Lower leg skin (tissue), 3 donors: ENCODE measurements at regions not wholly inside any gene's neighbourhood (a gene's known extent, or its start where the extent isn't known, plus 50 kb on each side); places are given as distances from the start of the nearest gene placed in this dataset.

Source experiments
- POLR2A ChIP-seq, 2 donors: fragments of 450-650 bp; IDR thresholded peaks; one replicate each; pipeline ENCODE4 v1.6.1; 2016 to 2017; ENCODE audit warnings: antibody characterized with exemption in 2 of 2, mild to moderate bottlenecking in 1 of 2, moderate library complexity in 1 of 2
- TF ChIP-seq, protein P1 (sequence below), 3 donors: fragments of 450-650 bp; IDR thresholded peaks; one replicate each; pipeline ENCODE4 v1.5.1; 2016; ENCODE audit warnings: antibody characterized with exemption in 3 of 3, mild to moderate bottlenecking in 3 of 3, moderate library complexity in 2 of 3

GRCh38 chr6:121516331-121516730 is 80.9 kb downstream of the GJA1 start:
- TF ChIP-seq, protein P1, sequence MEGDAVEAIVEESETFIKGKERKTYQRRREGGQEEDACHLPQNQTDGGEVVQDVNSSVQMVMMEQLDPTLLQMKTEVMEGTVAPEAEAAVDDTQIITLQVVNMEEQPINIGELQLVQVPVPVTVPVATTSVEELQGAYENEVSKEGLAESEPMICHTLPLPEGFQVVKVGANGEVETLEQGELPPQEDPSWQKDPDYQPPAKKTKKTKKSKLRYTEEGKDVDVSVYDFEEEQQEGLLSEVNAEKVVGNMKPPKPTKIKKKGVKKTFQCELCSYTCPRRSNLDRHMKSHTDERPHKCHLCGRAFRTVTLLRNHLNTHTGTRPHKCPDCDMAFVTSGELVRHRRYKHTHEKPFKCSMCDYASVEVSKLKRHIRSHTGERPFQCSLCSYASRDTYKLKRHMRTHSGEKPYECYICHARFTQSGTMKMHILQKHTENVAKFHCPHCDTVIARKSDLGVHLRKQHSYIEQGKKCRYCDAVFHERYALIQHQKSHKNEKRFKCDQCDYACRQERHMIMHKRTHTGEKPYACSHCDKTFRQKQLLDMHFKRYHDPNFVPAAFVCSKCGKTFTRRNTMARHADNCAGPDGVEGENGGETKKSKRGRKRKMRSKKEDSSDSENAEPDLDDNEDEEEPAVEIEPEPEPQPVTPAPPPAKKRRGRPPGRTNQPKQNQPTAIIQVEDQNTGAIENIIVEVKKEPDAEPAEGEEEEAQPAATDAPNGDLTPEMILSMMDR (IDR thresholded peaks at IDR 0.05) = no peak
- TF ChIP-seq POLR2A (IDR thresholded peaks at IDR 0.05) = no peak
